ENCODE measurements at regions not wholly inside any gene's neighbourhood (a gene's known extent, or its start where the extent isn't known, plus 50 kb on each side); places are given as distances from the start of the nearest gene placed in this dataset.
"Not testable (repeated sequence)": the region's sequence is repeated elsewhere in the genome, so short reads cannot be mapped to it uniquely, and the experiment has no call there.

DNA sequence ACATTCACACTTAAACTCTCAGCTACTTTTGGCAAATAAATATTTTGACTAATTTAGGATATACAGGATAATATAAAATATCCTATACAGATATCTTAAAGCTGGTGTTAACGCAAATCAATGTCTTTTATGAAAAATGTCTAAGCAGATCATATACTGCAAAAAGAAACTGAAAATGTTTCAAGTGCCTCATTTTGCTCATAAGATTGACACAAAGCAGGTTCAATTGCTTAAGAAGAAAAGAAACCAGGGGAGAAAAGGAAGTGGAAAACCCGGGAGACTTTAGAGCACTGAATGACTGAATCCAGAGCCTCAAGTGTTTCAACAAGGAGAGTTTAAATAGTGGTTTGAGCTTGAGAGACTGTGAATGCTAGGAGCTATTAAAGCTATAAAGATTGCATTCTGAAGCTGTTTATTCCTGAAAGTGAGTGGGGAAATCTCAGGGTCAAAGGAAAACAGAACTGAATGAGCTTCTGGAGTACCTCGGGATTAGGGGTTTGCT, 1943.0 kb downstream of the MRPL39 start:
- DNase-seq: no peak

DNA sequence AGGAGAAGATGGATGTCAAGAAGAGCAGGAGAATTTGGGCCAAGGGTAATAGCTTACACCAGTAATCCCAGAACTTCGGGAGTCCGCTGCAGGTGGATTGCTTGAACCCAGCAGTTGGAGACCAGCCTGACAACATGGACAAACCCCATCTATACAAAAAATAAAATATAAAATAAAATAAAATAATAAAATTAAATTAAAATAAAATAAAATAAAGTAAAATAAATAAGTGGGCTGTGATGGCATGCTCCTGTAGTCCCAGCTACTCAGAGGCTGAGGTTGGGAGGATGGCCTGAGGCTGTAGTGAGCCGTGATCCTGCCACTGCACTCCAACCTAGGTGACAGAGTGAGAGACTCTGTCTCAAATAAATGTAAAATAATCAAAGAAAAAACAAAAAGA, 1946.7 kb downstream of the MRPL39 start:
- DNase-seq: no peak

DNA sequence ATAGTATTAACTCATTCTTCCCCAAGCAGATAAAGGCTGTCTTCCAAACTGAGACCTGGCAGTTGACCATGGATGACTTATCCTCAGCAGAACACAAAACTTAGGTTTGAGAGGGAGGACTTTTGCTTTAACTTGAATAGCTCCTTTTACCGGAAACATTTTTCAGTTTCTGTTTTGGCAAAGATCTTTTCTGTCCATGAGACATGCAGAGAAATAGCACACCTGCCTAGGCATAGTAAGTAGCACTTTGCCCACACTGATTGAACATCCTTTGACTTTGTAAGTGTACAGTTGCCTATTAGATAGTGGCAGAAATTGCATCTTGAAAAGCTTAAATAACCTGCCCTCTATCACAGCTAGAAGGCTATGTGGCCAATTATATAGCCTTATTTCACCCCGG, 1962.5 kb downstream of the MRPL39 start:
- DNase-seq: no peak

DNA sequence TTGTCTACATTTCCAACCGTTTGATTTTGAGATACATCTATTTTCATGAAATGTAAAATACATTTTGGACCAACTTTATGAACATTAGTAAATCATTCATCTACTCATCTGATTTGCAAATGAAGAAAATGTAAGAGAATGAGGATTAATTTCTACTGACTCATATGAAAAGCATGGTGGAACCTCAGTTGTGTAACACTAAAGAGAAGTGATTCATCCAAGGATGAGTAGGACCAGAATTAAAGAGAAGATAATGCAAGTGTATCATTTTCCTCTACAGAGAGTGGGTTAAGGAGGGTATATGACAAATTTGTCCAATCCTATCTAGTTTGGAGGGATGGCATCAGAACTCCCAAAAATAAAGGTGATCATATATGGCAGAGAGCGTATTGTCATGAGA, 1967.6 kb downstream of the MRPL39 start:
- no peak for DNase-seq

DNA sequence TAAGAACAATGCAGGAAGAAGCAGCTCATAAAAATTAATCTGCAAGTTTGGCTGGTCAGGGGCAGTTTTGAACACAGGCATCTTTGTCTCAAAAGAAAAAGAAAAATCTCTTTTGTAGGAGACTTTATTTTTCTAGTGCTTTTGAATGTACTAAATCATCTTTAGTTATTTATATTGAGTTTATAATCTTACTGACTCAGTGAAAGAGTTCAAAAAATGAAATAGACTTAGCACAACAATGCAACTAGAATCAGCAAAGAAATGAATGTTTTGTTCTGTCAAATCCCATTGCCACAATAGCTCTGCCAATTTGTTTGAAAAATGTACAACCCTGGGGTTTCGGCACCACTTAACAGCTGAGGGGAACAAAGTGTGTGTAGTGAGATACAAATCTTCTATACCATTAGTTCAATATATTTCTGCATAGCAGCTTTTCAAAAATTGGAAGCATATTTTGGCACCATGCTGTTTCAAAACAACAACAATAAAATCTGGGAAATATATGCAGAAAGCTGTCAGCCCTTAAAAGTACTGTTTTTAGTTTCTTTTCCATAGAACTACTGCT, 1969.1 kb downstream of the MRPL39 start:
- DNase-seq: no peak

DNA sequence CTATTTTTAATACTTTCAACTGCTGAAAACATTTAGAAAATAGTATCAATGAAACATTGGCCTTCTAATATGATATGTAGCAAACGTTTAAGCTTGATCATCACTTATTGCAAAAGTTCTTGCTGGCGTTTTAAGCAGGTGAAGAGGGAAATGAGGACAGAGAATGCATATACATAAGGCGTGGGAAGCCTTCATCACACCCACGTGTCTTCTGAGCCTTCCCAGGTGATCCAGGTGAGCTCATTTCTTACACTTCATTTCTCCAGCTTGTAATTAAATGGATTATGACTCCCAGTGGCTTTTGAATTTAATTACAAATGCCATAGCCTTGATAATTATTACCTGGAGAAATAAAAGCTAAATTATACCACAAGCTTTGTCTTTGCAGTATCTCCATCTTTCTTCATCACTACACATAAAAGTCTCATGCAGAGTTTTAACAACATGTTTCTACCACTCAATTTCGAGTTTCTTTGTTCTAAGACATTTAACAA, 1973.8 kb downstream of the MRPL39 start:
- no peak for DNase-seq

DNA sequence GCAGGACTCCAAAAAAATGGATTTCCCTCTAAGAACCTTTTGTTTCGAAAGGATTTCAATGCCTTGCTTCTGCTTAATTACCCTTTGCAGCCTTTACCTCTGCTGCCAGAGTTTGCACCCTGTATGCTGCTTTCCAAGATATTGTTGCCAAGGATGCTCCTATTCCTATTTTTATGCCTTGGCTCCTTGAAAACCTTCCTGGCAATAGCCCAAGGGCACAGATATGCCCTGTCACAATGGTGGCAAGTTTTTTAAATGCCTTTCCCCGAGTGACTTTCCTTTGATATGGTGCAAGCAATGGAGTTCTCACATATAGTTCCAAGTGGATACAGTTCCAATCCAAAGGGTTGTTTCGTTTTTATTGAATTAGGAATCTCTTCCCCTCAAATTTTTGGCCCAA, 1983.0 kb downstream of the MRPL39 start:
- DNase-seq: no peak

DNA sequence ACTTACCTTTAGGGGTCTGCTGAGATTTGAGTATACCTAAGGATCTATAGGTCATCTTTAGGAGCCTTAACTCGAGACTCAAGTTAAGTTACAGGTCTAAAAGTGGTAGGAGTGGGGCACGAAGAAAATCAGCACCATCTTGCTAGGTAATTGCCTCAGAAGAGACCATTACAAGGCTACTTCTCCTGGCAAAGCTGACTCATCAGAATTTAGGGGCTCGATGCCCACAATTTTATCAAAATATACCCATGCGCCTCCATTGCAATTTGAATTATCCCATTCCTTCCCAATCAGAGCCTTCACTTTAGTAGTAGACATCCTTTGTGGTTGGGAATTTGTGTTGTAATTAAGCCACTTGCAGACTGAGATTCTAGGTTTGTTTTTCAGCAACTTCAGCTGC, 1994.3 kb downstream of the MRPL39 start:
- no peak for DNase-seq

DNA sequence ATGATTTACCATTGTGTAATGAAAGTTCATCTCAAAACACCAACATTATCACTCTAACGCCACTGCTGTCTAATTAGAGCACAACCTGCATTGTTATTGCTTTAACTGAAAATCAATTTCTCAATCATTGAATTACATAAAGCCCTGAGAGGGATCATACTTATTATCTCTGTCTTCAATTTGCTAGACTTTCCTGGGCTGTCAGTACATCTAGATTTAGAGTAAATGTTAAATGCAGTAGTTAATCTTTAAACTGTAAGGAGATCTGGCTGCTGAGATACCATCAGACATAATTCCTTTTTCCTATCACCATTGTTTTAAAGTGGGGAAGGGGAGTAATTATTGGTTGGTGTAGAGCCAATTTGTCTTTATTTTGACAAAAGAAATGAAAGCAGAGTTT, 1995.1 kb downstream of the MRPL39 start:
- no peak for DNase-seq

DNA sequence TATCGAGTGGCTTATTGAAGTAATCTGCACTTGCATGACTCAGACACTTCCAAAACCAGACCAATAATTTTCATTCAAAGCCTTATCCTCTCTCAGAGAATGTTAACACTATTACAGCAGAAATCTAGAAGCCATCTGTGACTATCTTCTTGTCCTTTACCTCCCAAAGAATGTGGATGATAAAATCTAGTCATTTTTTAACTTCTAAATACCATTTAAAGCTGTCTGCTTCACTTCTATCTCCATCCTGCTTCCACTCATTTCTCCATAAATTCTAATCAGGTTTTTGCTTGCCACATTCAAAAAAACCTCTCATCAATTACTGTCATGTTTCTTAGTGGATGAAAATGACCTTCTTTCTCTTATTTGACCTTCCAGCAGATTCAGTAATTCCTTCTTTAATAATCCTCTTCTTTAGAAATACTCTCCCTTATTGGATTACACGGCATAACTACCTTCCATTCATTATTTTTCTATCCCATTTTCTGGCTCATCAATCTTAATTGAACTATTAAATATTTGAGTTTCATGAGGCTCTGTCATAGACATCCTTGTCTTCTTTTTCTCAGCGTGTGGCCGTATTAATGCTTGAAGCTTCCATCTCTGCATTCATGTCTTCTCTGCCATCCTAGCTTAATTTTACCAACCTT, 1999.4 kb downstream of the MRPL39 start:
- no peak for DNase-seq

DNA sequence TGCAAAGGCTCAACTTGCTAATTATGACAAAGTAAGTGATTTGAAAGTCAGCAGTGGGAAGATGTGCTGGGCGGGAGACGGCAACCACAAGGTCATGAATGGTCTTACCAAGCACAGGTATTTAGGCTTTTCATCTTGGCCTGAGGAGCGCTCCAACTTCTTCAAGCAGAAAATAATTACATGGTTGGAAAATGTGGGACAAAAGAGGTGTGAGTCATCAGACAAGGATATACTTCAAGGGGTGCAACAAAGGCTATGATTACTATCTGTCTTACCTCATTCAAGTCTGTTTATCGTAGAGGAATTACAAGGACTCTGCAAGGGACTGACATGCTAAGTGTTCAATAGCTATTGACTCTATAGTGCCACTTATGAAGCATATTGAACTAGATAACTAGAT, 2005.7 kb downstream of the MRPL39 start:
- peak; percentile 26 for DNase-seq

DNA sequence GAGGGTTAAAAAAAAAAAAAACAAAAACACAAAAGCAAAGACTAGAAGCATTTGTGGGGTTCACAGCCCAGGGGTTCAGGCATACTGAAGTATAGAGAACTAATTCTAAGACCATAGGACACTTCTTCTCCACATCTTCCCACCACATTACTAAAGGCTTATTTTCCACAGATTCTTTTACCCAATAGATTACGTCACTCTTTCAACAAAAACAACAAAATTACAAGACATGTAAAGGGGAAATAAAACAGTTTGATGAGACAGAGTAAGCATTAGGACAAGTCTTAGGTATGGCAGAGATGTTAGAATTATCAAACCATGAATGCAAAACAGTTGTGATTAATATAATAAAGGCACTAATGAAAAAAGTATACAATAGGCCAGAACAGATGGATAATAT, 2013.7 kb downstream of the MRPL39 start:
- DNase-seq: no peak

DNA sequence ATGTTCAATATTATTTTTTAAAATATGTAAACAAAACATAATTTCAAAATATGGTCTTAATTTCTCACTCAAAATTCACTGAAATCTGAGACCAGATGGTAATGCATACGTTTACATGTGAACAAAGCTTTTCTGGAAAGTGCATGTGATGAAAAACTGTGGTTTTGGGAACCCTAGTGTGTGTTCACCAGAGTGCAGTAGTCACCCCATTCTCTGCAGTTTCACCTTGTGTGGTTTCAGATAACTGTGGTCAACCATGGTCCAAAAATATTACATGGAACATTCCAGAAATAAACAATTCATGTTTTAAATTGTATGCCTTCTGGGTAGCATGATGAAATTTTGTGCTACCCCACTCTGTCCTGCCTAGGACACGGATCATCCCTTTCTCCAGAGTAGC, 2021.9 kb downstream of the MRPL39 start:
- no peak for DNase-seq

DNA sequence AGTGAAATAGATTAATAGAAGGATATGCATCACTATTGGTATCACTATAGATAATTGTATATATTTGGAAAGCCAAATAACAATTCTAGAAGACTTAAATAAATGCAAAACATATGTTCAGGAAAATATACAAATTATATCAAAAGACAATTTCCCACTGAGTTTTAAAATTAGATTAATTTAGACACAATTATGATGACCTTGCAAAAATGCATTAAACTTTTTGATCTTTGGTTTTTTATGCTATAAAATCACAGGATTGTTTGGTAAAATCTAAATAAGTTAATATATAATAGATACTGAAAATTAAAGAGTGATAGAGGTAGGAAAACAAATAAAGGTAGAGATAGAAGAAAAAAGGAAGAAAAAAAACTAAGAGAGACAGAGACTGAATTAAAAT, 2027.7 kb downstream of the MRPL39 start:
- no peak for DNase-seq

DNA sequence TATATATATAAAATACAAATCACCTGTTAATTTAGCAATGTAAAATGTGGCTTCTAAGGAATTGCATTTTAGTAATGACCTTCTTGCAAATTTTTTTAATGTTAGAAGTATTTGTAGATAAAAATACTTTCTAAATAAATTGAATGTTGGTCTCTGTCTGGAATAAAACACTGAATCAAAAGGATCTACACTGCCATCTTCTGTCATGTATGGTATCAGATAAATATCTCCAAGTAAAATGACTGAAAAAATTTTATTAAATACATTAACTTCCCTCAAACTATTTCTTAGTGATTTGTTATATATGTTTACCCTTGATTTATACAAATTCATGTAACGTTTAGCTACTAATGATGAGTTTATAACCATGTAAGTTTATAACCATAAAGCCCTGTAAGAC, 2029.3 kb downstream of the MRPL39 start:
- DNase-seq: peak; percentile 56

DNA sequence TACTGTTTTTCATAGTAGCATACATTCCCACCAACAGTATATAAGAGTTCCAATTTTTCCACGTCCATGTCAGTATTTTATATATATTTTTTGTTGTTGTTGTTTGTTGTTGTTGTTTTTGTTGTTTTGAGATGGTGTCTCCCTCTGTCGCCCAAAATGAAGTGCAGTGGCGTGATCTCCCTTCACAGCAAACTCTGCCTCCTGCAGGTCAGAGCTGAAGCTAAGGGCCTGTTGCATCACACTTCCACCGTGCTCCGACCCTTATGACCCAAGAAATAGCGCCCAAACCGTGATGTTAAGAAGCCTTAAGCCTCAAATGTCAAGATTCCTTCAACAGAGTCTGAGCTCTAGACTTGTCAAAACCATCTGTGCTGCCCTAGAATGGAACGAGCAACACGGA, 2032.3 kb downstream of the MRPL39 start:
- no peak for DNase-seq

DNA sequence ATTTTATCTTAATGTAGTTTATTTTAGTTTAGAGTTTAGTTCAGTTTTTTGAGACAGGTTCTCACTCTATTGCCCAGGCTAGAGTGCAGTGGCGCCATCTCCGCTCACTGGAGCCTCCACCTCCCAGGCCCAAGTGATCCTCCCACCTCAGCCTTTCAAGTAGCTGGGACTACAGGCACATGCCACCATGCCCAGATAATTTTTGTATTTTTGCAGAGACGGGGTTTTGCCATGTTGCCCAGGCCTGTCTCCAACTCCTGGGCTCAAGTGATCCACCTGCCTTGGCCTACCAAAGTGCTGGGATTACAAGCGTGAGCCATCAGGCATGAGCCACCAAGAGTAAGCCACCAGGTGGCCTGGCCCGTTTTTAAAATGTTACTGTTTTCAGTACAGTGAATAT, 2058.4 kb downstream of the MRPL39 start:
- DNase-seq: not testable (repeated sequence)

DNA sequence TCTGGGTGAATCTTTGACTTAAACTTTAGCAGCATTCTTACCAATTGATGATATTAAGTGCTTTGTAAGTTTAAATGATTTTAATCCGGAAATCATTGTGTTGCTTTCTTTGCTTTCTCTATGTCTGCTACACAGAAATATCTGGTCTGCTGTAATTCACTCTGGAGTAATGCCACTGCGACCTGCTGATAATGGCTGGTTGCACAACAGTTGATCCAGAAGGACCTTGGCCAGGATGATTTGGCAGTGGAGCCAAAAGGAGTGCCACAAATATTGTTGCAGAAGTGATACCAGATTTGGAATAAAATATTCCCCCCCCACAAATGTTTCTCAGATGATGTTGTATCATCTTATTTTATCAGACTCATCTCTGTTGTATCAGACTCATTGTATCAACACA, 2063.9 kb downstream of the MRPL39 start:
- no peak for DNase-seq

DNA sequence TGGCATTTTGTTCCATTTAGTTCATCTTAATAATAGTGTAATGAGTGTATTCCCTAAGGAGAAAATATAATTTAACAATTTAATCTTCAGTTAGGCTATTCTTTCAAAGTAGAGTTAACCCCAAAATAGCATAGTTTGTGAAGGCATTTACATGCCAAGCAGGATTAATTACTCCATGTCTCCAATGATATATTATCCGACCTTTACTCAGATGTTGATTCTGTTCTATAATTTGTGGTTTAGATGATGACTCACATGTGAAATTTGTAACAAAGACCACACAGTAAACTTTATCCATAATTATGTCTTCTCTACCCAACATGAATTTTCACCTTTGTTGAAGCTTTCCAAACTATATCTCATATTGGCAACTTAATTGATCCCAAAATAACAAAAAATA, 2065.2 kb downstream of the MRPL39 start:
- DNase-seq: no peak

DNA sequence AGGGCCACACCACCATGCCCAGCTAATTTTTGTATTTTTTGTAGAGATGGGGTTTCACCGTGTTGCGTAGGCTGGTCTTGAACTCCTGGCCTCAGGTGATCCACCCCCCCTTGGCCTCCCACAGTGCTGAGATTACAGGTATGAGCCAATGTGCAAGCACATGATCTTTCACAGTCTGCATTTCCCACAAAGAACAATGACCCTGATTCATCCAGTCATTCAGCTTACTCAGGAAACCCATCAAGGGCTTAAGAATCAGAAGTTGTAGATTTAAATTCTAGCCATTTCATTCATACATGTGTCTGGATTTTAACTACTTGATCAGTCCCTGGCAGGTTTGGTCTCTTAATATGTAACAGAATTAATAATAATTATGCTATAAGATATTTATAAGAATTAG, 2065.7 kb downstream of the MRPL39 start:
- no peak for DNase-seq

DNA sequence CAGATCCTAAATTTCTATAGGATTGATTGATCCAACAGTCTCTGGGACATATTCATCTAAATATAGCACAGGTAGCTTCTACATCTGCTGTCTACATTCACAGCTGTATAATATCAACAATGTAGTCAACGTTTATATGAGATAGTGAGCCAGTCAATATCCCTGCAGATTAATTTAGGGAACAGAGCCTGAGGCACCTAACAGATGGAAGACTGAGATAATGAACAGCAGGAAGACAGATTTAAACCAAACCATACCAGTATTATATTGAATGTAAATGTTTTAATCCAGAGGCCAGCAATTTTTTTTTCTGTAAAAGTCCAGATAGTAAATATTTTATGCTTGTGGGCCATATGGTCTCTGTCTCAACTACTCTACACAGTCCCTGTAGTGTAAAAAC, 2072.4 kb downstream of the MRPL39 start:
- DNase-seq: no peak

DNA sequence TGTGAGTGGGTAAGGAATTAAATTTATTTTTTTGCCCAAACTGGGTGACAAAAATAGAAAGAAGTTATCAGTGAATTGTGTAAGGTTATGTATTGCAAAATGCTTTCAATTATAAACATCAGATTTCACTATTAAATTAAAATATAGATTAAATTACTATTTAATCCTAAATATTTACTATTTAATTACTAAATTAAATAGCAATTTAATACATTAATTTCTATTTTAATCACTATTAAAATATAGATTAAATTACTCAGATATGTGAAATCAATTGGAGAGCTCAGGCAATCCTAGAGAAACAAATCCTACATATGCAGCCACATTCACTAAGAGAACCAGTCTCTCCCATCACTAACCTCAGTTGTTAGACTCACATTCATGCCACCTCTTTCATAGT, 2075.8 kb downstream of the MRPL39 start:
- DNase-seq: no peak

DNA sequence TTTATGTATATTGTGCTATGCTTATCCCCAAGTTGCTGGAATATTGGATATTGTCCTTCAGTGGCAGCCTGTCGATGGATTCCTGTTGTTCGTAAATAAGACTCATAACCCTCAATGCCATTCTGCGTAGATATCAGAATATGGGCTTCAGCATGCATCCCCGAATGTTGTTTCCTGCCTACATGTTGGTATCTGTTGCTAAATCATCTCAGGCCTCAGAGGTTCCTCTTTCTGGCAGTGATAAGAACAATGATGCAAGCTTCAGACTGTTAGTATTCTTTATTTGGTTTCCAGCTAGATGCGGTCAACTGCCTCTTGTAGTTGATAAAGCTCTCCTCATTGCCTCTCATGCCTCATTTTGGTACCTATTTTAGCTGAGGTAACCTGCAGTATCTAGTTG, 2082.6 kb downstream of the MRPL39 start:
- no peak for DNase-seq

DNA sequence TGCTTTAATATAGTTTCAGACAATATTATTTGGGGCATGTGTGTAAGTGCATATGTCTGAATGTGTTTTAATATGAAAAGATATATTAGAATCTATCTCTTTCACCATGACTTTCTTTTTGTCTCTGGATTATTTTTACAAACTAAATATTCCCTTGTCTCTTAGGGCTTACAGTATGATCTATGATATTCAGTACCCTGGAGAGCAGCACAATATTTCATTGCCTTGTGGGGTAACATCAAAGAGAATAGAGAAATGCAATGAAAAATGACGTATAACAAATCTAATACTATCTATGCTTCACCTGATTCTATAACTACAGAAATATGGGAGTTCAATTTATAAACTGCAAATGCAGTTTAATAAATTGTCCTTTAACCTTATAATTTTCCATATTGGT, 2084.5 kb downstream of the MRPL39 start:
- DNase-seq: no peak

DNA sequence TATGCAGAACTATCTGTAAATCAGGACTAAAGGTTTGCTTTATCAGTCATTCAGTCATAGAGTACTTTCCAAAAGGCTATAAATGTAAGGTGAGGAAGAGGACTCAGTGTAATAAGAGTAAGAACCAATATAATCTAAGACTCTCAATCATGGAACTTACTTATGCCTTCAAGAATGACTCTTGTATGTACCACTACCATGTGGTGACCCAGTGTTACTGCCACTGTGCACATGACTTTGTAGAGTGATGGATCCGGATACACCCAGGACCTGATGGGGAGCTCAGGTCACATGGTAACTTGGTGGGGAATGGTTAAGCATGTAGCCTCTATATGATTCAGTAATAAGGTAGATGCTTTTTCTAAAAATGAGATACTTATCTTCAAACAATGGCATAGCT, 2099.8 kb downstream of the MRPL39 start:
- no peak for DNase-seq
